GM12872 (cell line): ENCODE measurements at regions not wholly inside any gene's neighbourhood (a gene's known extent, or its start where the extent isn't known, plus 50 kb on each side); places are given as distances from the start of the nearest gene placed in this dataset.

Experiments
- TF ChIP-seq, protein P1 (sequence below): IDR thresholded peaks from 3 replicates; pipeline ENCODE4 v1.5.1; 2011; ENCODE audit warnings: low read depth, mild to moderate bottlenecking, low read length, moderate library complexity; ENCODE audit not compliant: insufficient read depth

DNA sequence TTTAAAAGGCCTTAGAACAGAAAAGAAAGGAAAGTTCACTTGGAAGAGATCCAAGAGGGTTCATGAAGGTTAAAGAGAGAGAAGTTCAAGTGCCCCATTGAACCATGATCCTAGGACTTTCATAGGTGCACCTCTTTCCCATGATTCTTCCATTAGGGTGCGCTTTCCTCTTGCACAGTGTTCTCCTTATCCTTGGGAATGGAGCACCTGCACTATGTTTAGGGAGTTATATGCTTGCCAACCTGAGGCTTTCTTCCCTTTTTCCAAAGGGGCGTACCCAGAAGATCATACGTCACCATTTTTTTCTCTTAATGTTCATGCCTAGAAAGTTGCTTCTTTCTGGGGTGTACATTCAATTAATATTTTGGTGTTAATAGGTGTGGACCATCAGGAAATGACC is 908.0 kb upstream of the SORCS1 start:
- TF ChIP-seq, protein P1, sequence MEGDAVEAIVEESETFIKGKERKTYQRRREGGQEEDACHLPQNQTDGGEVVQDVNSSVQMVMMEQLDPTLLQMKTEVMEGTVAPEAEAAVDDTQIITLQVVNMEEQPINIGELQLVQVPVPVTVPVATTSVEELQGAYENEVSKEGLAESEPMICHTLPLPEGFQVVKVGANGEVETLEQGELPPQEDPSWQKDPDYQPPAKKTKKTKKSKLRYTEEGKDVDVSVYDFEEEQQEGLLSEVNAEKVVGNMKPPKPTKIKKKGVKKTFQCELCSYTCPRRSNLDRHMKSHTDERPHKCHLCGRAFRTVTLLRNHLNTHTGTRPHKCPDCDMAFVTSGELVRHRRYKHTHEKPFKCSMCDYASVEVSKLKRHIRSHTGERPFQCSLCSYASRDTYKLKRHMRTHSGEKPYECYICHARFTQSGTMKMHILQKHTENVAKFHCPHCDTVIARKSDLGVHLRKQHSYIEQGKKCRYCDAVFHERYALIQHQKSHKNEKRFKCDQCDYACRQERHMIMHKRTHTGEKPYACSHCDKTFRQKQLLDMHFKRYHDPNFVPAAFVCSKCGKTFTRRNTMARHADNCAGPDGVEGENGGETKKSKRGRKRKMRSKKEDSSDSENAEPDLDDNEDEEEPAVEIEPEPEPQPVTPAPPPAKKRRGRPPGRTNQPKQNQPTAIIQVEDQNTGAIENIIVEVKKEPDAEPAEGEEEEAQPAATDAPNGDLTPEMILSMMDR, result no peak

DNA sequence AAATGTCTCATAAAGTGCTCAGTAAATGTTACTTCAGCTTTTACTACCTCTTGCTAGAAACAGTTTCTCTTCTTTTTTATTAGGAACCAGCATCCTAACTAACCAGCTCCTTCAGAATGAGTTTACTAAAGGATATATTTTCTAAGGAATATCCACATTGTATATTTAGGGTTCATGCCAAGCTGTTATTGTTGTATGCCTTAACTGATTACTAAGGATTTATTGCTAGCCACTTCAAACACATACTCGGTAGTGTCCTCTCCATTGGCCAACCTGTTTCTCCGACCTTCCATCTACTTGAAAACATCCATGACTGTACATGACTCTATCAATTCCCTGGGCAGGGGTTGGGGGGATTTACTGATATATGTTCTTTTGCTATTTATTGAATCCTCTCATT is 906.3 kb upstream of the SORCS1 start:
- TF ChIP-seq, protein P1, result no peak

DNA sequence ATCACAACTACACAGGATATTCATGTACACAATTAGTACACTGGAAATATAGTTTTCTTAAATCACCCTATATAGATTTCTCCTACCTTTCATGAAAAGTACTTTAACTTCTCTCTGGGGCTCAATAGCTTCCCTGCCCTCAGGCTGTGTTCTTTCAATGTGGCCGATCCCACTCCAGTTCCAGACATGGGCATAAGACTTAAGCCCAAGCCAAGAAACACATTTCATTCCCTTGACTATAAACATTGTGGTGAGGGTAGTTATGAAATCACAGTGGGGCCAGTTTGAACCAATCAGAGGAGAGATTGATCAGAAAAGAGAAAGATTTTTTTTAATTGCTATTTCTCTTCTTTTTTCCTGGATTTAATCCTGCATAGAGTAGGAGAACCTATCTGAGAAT is 904.6 kb upstream of the SORCS1 start:
- TF ChIP-seq, protein P1, result no peak

DNA sequence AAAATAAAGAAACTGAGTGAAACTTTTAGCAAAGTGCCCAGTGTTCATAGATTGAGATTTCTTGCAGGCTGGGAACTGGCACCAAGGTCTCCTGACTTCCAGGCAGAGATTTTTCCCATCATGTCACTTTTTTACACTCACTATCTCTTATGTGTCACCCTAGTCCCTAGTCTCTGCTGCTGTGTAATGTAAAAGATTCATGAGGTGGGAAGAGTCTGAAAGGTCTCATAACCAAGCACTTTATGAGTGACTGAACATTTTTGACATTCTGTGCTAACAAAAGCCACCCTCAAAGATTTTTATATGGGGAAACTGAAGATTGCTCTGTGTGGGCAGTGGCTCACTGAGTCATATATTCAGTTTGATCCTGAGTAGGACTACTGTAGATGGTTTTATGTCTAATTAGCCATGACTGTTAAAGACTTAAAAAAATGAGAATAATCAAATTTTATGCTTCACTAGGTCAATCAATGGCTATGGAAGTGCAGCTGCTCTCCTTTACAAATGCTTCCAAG is 900.3 kb upstream of the SORCS1 start:
- TF ChIP-seq, protein P1, result no peak

DNA sequence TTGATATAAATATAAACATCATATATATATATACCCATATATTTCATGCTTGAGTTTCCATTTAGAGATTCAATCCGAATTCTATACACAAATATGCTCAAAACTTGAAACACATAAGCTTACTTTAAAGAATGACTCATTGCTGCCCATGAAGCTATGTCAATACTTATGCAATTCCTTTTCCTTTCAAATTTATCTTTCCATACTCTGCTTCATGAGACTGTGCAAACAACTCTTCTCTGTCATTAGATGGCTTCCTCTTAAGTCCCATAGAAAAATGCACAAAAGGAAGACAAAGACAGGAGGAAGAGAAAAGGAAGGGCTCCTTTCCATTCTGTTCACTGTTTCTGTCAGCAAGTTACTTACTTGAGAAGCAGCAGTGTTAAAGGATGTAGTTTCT is 895.7 kb upstream of the SORCS1 start:
- TF ChIP-seq, protein P1, result no peak

DNA sequence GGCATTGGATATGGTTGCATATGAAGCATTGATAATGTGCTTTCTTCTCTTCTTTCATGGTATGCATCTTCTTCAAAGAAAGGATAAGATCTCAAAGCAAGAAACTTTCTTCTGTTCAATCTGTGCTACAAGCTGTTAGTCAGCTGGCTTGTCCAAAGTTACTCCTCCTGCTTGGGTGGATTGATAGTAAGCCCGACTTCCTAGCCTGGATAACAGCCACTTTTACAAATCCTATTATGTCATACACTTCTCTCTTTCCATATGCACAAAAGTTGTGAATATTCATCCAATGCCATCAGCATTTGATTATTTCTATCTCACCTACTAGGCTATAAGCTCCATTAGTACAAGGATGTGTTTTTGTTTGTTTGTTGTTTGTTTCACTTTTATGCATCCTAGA is 891.0 kb upstream of the SORCS1 start:
- TF ChIP-seq, protein P1, result no peak

DNA sequence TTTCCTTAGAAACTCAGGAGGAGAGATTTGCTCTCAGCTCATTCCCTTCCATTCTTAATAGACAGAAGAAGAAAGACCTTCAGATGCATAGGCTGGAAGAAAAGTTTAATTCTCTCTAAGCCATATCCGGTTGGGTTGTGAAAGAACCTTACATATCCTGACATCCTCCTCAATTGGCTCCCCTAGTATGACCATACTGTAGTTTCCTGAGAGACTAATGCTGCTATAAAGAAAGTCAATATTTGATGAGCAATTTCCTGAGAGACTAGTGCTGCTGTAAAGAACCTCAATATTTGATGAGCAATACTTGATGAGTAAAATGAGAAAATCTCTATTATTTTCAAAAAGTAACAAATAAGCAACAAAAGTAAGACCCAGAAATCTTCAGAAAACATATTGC is 888.5 kb upstream of the SORCS1 start:
- TF ChIP-seq, protein P1, result no peak
